Liver (tissue), 3 donors: ENCODE measurements at regions not wholly inside any gene's neighbourhood (a gene's known extent, or its start where the extent isn't known, plus 50 kb on each side); places are given as distances from the start of the nearest gene placed in this dataset.

Experiments used
- EGR1 ChIP-seq, 2 donors: IDR thresholded peaks; 2 replicates each; pipeline ENCODE4 v1.6.1; 2016 to 2018; ENCODE audit warnings: antibody characterized with exemption in 2 of 2, low read depth in 2 of 2
- GABPA ChIP-seq, 2 donors: IDR thresholded peaks in 1 of 2; conservative IDR thresholded peaks in 1 of 2; 2 replicates each; pipeline ENCODE4 v1.6.1; 2016; ENCODE audit warnings: antibody characterized with exemption in 2 of 2, mild to moderate bottlenecking in 1 of 2, moderate library complexity in 1 of 2
- HNF4G ChIP-seq: IDR thresholded peaks from 2 replicates; pipeline ENCODE4 v1.6.1; 2016; ENCODE audit warnings: antibody characterized with exemption
- NR2F2 ChIP-seq: IDR thresholded peaks from 2 replicates; pipeline ENCODE4 v1.6.1; 2016; ENCODE audit warnings: antibody characterized with exemption
- RAD21 ChIP-seq, 2 donors: IDR thresholded peaks; 2 replicates each; pipeline ENCODE4 v1.6.1; 2016; ENCODE audit warnings: antibody characterized with exemption in 2 of 2, mild to moderate bottlenecking in 2 of 2
- RXRA ChIP-seq, 2 donors: IDR thresholded peaks; 2 replicates each; pipeline ENCODE4 v1.6.1; 2017 to 2018; ENCODE audit warnings: antibody characterized with exemption in 2 of 2, mild to moderate bottlenecking in 1 of 2
- TAF1 ChIP-seq: conservative IDR thresholded peaks from 2 replicates; pipeline ENCODE4 v1.6.1; 2016; ENCODE audit warnings: antibody characterized with exemption, mild to moderate bottlenecking
- TF ChIP-seq, protein P1 (sequence below): IDR thresholded peaks from 2 replicates; pipeline ENCODE4 v1.6.1; 2016; ENCODE audit warnings: antibody characterized with exemption
- TF ChIP-seq, protein P2 (sequence below): IDR thresholded peaks from 2 replicates; pipeline ENCODE4 v1.6.1; 2016; ENCODE audit warnings: antibody characterized with exemption, mild to moderate bottlenecking
- TF ChIP-seq, protein P3 (sequence below): fragments of 150-350 bp; IDR thresholded peaks from 2 replicates; pipeline ENCODE4 v1.5.1; 2017; ENCODE audit warnings: improper control_type of control experiment, low read depth, low read length; ENCODE audit not compliant: missing input control
- TF ChIP-seq, protein P4 (sequence below): IDR thresholded peaks from 2 replicates; pipeline ENCODE4 v1.6.1; 2016; ENCODE audit warnings: antibody characterized with exemption
- donor health status: healthy.
- donor health status: healthy.

DNA sequence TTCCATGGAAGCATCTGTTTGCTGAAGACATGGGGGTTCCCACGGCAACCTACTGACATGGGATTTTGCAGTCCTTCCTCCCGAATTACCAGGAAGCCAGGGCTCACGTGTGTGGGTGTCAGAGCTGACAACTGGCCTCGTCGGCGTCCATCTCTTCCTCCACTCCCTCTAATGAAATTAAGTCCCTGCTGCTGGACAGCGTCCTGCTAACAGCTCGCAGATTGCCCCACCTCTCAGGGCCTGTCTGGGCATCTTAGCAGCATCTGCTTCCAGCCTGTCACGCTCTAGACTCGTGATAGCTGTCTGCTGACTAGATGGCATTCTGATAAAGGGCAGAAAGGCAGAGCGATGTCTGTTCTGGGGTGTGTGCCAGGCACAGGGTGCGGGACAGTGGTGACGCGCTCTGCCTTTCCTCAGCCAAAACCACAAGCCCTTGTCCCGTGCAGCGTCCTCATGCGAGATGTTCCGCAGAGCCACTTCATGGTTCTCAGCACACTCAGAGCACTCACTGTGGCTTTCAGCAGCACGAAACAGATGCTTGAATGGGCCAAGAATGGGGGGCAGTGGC, 161.1 kb downstream of the ARL4C start:
- TF ChIP-seq, protein P1, sequence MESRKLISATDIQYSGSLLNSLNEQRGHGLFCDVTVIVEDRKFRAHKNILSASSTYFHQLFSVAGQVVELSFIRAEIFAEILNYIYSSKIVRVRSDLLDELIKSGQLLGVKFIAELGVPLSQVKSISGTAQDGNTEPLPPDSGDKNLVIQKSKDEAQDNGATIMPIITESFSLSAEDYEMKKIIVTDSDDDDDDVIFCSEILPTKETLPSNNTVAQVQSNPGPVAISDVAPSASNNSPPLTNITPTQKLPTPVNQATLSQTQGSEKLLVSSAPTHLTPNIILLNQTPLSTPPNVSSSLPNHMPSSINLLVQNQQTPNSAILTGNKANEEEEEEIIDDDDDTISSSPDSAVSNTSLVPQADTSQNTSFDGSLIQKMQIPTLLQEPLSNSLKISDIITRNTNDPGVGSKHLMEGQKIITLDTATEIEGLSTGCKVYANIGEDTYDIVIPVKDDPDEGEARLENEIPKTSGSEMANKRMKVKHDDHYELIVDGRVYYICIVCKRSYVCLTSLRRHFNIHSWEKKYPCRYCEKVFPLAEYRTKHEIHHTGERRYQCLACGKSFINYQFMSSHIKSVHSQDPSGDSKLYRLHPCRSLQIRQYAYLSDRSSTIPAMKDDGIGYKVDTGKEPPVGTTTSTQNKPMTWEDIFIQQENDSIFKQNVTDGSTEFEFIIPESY: no peak
- TF ChIP-seq, protein P2, sequence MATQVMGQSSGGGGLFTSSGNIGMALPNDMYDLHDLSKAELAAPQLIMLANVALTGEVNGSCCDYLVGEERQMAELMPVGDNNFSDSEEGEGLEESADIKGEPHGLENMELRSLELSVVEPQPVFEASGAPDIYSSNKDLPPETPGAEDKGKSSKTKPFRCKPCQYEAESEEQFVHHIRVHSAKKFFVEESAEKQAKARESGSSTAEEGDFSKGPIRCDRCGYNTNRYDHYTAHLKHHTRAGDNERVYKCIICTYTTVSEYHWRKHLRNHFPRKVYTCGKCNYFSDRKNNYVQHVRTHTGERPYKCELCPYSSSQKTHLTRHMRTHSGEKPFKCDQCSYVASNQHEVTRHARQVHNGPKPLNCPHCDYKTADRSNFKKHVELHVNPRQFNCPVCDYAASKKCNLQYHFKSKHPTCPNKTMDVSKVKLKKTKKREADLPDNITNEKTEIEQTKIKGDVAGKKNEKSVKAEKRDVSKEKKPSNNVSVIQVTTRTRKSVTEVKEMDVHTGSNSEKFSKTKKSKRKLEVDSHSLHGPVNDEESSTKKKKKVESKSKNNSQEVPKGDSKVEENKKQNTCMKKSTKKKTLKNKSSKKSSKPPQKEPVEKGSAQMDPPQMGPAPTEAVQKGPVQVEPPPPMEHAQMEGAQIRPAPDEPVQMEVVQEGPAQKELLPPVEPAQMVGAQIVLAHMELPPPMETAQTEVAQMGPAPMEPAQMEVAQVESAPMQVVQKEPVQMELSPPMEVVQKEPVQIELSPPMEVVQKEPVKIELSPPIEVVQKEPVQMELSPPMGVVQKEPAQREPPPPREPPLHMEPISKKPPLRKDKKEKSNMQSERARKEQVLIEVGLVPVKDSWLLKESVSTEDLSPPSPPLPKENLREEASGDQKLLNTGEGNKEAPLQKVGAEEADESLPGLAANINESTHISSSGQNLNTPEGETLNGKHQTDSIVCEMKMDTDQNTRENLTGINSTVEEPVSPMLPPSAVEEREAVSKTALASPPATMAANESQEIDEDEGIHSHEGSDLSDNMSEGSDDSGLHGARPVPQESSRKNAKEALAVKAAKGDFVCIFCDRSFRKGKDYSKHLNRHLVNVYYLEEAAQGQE: peak; percentile 94
- TF ChIP-seq TAF1 (no peak), HNF4G (no peak), RAD21 (IDR thresholded peaks at IDR 0.05) (no peak), GABPA (IDR thresholded peaks at IDR 0.05 in 1 of 2, conservative IDR thresholded peaks at IDR 0.05 in 1 of 2) (no peak), NR2F2 (no peak), RXRA (IDR thresholded peaks at IDR 0.05) (peak in 1 of 2 donors; percentile 61), EGR1 (IDR thresholded peaks at IDR 0.05; ENCODE audit: low read depth in 2 of 2) (no peak)
- TF ChIP-seq, protein P3, sequence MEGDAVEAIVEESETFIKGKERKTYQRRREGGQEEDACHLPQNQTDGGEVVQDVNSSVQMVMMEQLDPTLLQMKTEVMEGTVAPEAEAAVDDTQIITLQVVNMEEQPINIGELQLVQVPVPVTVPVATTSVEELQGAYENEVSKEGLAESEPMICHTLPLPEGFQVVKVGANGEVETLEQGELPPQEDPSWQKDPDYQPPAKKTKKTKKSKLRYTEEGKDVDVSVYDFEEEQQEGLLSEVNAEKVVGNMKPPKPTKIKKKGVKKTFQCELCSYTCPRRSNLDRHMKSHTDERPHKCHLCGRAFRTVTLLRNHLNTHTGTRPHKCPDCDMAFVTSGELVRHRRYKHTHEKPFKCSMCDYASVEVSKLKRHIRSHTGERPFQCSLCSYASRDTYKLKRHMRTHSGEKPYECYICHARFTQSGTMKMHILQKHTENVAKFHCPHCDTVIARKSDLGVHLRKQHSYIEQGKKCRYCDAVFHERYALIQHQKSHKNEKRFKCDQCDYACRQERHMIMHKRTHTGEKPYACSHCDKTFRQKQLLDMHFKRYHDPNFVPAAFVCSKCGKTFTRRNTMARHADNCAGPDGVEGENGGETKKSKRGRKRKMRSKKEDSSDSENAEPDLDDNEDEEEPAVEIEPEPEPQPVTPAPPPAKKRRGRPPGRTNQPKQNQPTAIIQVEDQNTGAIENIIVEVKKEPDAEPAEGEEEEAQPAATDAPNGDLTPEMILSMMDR: no peak
- TF ChIP-seq, protein P4, sequence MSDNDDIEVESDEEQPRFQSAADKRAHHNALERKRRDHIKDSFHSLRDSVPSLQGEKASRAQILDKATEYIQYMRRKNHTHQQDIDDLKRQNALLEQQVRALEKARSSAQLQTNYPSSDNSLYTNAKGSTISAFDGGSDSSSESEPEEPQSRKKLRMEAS: no peak
